Activated CD4-positive, alpha-beta T cell treated with anti-CD3 and anti-CD28 coated beads, Interleukin-2, amount 10 ng/mL, durations not matched to agents 7 days and 5 days (primary cell): ENCODE measurements at regions not wholly inside any gene's neighbourhood (a gene's known extent, or its start where the extent isn't known, plus 50 kb on each side); places are given as distances from the start of the nearest gene placed in this dataset.
"Not testable (repeated sequence)": the region's sequence is repeated elsewhere in the genome, so short reads cannot be mapped to it uniquely, and the experiment has no call there.

Experiments used
- CTCF ChIA-PET: fragments of 350-600 bp; sonication (Branson Sonifier 250); formaldehyde crosslinking; loops from one replicate; lab custom pipeline; 2021; ENCODE audit warnings: antibody characterized with exemption; lab: Charles Lee
- POLR2A ChIA-PET: fragments of 350-600 bp; sonication (Branson Sonifier 250); formaldehyde crosslinking; loops from one replicate; lab custom pipeline; 2021; ENCODE audit warnings: antibody characterized with exemption; lab: Charles Lee
- DNase-seq: peaks from one replicate; pipeline ENCODE4 v3.0.0-alpha.2; 2020
- H3K27ac Mint-ChIP-seq: one replicate; pipeline ENCODE4 v1.8.0; 2021; ENCODE audit warnings: mild to moderate bottlenecking, moderate library complexity, mixed read lengths
- H3K27me3 Mint-ChIP-seq: one replicate; pipeline ENCODE4 v1.8.0; 2021; ENCODE audit warnings: mixed read lengths
- H3K36me3 Mint-ChIP-seq: one replicate; pipeline ENCODE4 v1.8.0; 2021; ENCODE audit warnings: low read depth, mixed read lengths
- H3K4me1 Mint-ChIP-seq: one replicate; pipeline ENCODE4 v1.8.0; 2021; ENCODE audit warnings: mixed read lengths
- H3K4me3 Mint-ChIP-seq: one replicate; pipeline ENCODE4 v1.8.0; 2021; ENCODE audit warnings: mild to moderate bottlenecking, moderate library complexity, mixed read lengths
- H3K9me3 Mint-ChIP-seq: one replicate; pipeline ENCODE4 v1.8.0; 2021; ENCODE audit warnings: mixed read lengths

- H3K36me3 Mint-ChIP-seq, H3K27ac Mint-ChIP-seq, POLR2A ChIA-PET, DNase-seq, H3K9me3 Mint-ChIP-seq, H3K4me3 Mint-ChIP-seq, CTCF ChIA-PET, H3K4me1 Mint-ChIP-seq: not testable (repeated sequence)
- peaks cover 44% of the 10 kb centered on the region for H3K27me3 Mint-ChIP-seq
Measured at GRCh38 chr1:117746565-117746964, 140.7 kb downstream of the TENT5C start.

- Mint-ChIP-seq H3K4me3 (no peak overlapping the region), H3K27me3 (peaks cover 37% of the 10 kb centered on the region), H3K36me3 (no peaks in the 10 kb centered on the region), H3K27ac (no peak overlapping the region), H3K9me3 (peaks cover 6% of the 10 kb centered on the region), H3K4me1 (no peaks in the 10 kb centered on the region)
- ChIA-PET POLR2A (no interaction called here), CTCF (no interaction called here)
- no peak for DNase-seq
Measured at GRCh38 chr1:117747605-117748004, 141.8 kb downstream of the TENT5C start.

GRCh38 chr1:117751321-117751720, 145.5 kb downstream of the TENT5C start:
- DNase-seq, result no peak
- Mint-ChIP-seq H3K4me3 (no peak overlapping the region), H3K27ac (no peak overlapping the region), H3K36me3 (no peaks in the 10 kb centered on the region), H3K9me3 (peaks cover 2% of the 10 kb centered on the region), H3K27me3 (peaks cover 34% of the 10 kb centered on the region), H3K4me1 (peaks cover 4% of the 10 kb centered on the region)
- ChIA-PET POLR2A (no interaction called here), CTCF (interaction anchor here (5.5 kb wide), 1 partner anchor 216 kb away, joined by 43 read pairs; no protein-coding TSS in a partner anchor)

GRCh38 chr1:117752661-117753060, 146.8 kb downstream of the TENT5C start:
- peaks cover 4% of the 10 kb centered on the region for H3K4me1 Mint-ChIP-seq
- POLR2A ChIA-PET, result no interaction called here
- peaks cover 2% of the 10 kb centered on the region for H3K9me3 Mint-ChIP-seq
- H3K27me3 Mint-ChIP-seq, result peaks cover 45% of the 10 kb centered on the region
- no peak overlapping the region for H3K4me3 Mint-ChIP-seq
- H3K36me3 Mint-ChIP-seq, result no peaks in the 10 kb centered on the region
- DNase-seq, result no peak
- no peak overlapping the region for H3K27ac Mint-ChIP-seq
- CTCF ChIA-PET, result interaction anchor here (0.6 to 5.5 kb wide), 2 partner anchors 218 to 917 kb away, joined by 4 to 43 read pairs; no protein-coding TSS in a partner anchor

GRCh38 chr1:117753232-117753631, 147.4 kb downstream of the TENT5C start:
- Mint-ChIP-seq H3K27ac (no peak overlapping the region), H3K9me3 (peaks cover 2% of the 10 kb centered on the region), H3K36me3 (no peaks in the 10 kb centered on the region), H3K27me3 (peaks cover 45% of the 10 kb centered on the region), H3K4me1 (peaks cover 5% of the 10 kb centered on the region), H3K4me3 (no peak overlapping the region)
- ChIA-PET CTCF (interaction anchor here (0.6 to 5.5 kb wide), 7 partner anchors 12 to 917 kb away, joined by 3 to 43 read pairs (median 5); no protein-coding TSS in a partner anchor), POLR2A (no interaction called here)
- DNase-seq, result no peak

GRCh38 chr1:117753652-117754051, 147.8 kb downstream of the TENT5C start:
- POLR2A ChIA-PET, result no interaction called here
- Mint-ChIP-seq H3K27ac (no peak overlapping the region), H3K9me3 (no peaks in the 10 kb centered on the region), H3K4me3 (no peak overlapping the region), H3K36me3 (no peaks in the 10 kb centered on the region), H3K4me1 (peaks cover 9% of the 10 kb centered on the region), H3K27me3 (peaks cover 46% of the 10 kb centered on the region)
- DNase-seq, result no peak
- CTCF ChIA-PET, result interaction anchor here (0.5 to 5.5 kb wide), 15 partner anchors 13 to 966 kb away, joined by 3 to 43 read pairs (median 3); no protein-coding TSS in a partner anchor

- Mint-ChIP-seq H3K4me1 (peaks cover 11% of the 10 kb centered on the region), H3K36me3 (no peaks in the 10 kb centered on the region), H3K27me3 (peaks cover 44% of the 10 kb centered on the region), H3K4me3 (no peak overlapping the region), H3K27ac (no peak overlapping the region), H3K9me3 (no peaks in the 10 kb centered on the region)
- peak; percentile 56 for DNase-seq
- ChIA-PET POLR2A (no interaction called here), CTCF (interaction anchor here (0.5 to 5.5 kb wide), 18 partner anchors 10 to 967 kb away, joined by 3 to 43 read pairs (median 3); no protein-coding TSS in a partner anchor)
Measured at GRCh38 chr1:117754061-117754969, 148.5 kb downstream of the TENT5C start.

GRCh38 chr1:117757668-117758067, 151.8 kb downstream of the TENT5C start:
- Mint-ChIP-seq H3K4me1 (peaks cover 11% of the 10 kb centered on the region), H3K36me3 (no peaks in the 10 kb centered on the region), H3K27me3 (peaks cover 36% of the 10 kb centered on the region), H3K9me3 (no peaks in the 10 kb centered on the region), H3K4me3 (no peak overlapping the region), H3K27ac (no peak overlapping the region)
- DNase-seq, result no peak
- ChIA-PET CTCF (interaction anchor here (1.0 to 2.6 kb wide), 7 partner anchors 14 to 245 kb away, joined by 3 to 26 read pairs (median 4); no protein-coding TSS in a partner anchor), POLR2A (no interaction called here)

GRCh38 chr1:117758444-117759316, 152.8 kb downstream of the TENT5C start:
- Mint-ChIP-seq H3K9me3 (no peaks in the 10 kb centered on the region), H3K27ac (no peak overlapping the region), H3K4me1 (peaks cover 7% of the 10 kb centered on the region), H3K36me3 (no peaks in the 10 kb centered on the region), H3K27me3 (peaks cover 32% of the 10 kb centered on the region), H3K4me3 (peak overlapping the region; percentile 37)
- POLR2A ChIA-PET, result no interaction called here
- peak; percentile 72 for DNase-seq
- CTCF ChIA-PET, result interaction anchor here (0.8 to 2.6 kb wide), 11 partner anchors 15 to 246 kb away, joined by 3 to 26 read pairs (median 4); no protein-coding TSS in a partner anchor

- H3K4me1 Mint-ChIP-seq, result peaks cover 7% of the 10 kb centered on the region
- ChIA-PET POLR2A (no interaction called here), CTCF (interaction anchor here (1.0 to 2.1 kb wide), 3 partner anchors 131 to 230 kb away, joined by 3 to 4 read pairs (median 3); no protein-coding TSS in a partner anchor)
- H3K9me3 Mint-ChIP-seq, result no peaks in the 10 kb centered on the region
- H3K4me3 Mint-ChIP-seq, result no peak overlapping the region
- H3K36me3 Mint-ChIP-seq, result no peaks in the 10 kb centered on the region
- peaks cover 29% of the 10 kb centered on the region for H3K27me3 Mint-ChIP-seq
- no peak for DNase-seq
- no peak overlapping the region for H3K27ac Mint-ChIP-seq
Measured at GRCh38 chr1:117759535-117759934, 153.7 kb downstream of the TENT5C start.

- ChIA-PET POLR2A (no interaction called here), CTCF (no interaction called here)
- peaks cover 29% of the 10 kb centered on the region for H3K27me3 Mint-ChIP-seq
- H3K36me3 Mint-ChIP-seq, result no peaks in the 10 kb centered on the region
- no peak overlapping the region for H3K27ac Mint-ChIP-seq
- no peak for DNase-seq
- H3K4me1 Mint-ChIP-seq, result peaks cover 7% of the 10 kb centered on the region
- H3K9me3 Mint-ChIP-seq, result no peaks in the 10 kb centered on the region
- H3K4me3 Mint-ChIP-seq, result no peak overlapping the region
Measured at GRCh38 chr1:117760069-117760468, 154.2 kb downstream of the TENT5C start.

- ChIA-PET CTCF (interaction anchor here (0.6 kb wide), 1 partner anchor 66 kb away, joined by 3 read pairs; no protein-coding TSS in a partner anchor), POLR2A (no interaction called here)
- Mint-ChIP-seq H3K27ac (no peak overlapping the region), H3K4me3 (no peak overlapping the region), H3K36me3 (no peaks in the 10 kb centered on the region), H3K27me3 (peaks cover 33% of the 10 kb centered on the region), H3K9me3 (no peaks in the 10 kb centered on the region), H3K4me1 (peaks cover 7% of the 10 kb centered on the region)
- no peak for DNase-seq
Measured at GRCh38 chr1:117760485-117760884, 154.6 kb downstream of the TENT5C start.
